GM23338 (cell line): ENCODE measurements at regions not wholly inside any gene's neighbourhood (a gene's known extent, or its start where the extent isn't known, plus 50 kb on each side); places are given as distances from the start of the nearest gene placed in this dataset.

ENCODE experiments used
- ATAC-seq: fragments of 200-7000 bp; cut with Tn5 transposase; 3 replicates; pipeline ENCODE4 v1.9.1; 2020
- DNase-seq: peaks from one replicate; pipeline ENCODE4 v3.0.0-alpha.2; 2015; ENCODE audit warnings: low spot score
- H2AFZ ChIP-seq: fragments of 200-600 bp; sonication (generic); 2 replicates; pipeline ENCODE4 v1.8.0; 2016; ENCODE audit warnings: antibody characterized with exemption, mild to moderate bottlenecking, moderate library complexity
- H3F3A ChIP-seq: fragments of 200-600 bp; sonication (generic); replicated peaks from 2 replicates; pipeline ENCODE4 v1.8.0; 2017; ENCODE audit warnings: antibody characterized with exemption, mixed run types, low read depth
- H3K27ac ChIP-seq: fragments of 200-600 bp; sonication (generic); 2 replicates; pipeline ENCODE4 v1.6.1; 2016; ENCODE audit warnings: low read depth
- H3K27me3 ChIP-seq: fragments of 200-600 bp; sonication (generic); 2 replicates; pipeline ENCODE4 v1.8.0; 2016; ENCODE audit warnings: mild to moderate bottlenecking, mixed run types, moderate library complexity; ENCODE audit not compliant: insufficient read depth
- H3K36me3 ChIP-seq: fragments of 200-600 bp; sonication (generic); 2 replicates; pipeline ENCODE4 v1.8.0; 2016; ENCODE audit warnings: mild to moderate bottlenecking; ENCODE audit not compliant: insufficient read depth
- H3K4me1 ChIP-seq: fragments of 200-600 bp; sonication (generic); 2 replicates; pipeline ENCODE4 v1.8.0; 2016; ENCODE audit warnings: mild to moderate bottlenecking, moderate library complexity; ENCODE audit not compliant: insufficient read depth
- H3K4me2 ChIP-seq: fragments of 200-600 bp; sonication (generic); 2 replicates; pipeline ENCODE4 v1.7.1; 2017; ENCODE audit warnings: mixed run types
- H3K4me3 ChIP-seq: fragments of 200-600 bp; sonication (generic); 2 replicates; pipeline ENCODE4 v1.6.1; 2016; ENCODE audit warnings: mixed run types
- H3K79me2 ChIP-seq: fragments of 200-600 bp; sonication (generic); replicated peaks from 2 replicates; pipeline ENCODE4 v1.8.0; 2017; ENCODE audit warnings: mild to moderate bottlenecking; ENCODE audit not compliant: insufficient read depth
- H3K9me2 ChIP-seq: fragments of 200-600 bp; sonication (generic); 2 replicates; pipeline ENCODE4 v1.8.0; 2017; ENCODE audit not compliant: insufficient read depth
- H4K20me1 ChIP-seq: fragments of 200-600 bp; sonication (generic); replicated peaks from 2 replicates; pipeline ENCODE4 v1.8.0; 2017; ENCODE audit warnings: mild to moderate bottlenecking; ENCODE audit not compliant: insufficient read depth
- H3K27ac Mint-ChIP-seq: 2 replicates; pipeline ENCODE4 v1.8.0; 2020; ENCODE audit warnings: inconsistent platforms, mild to moderate bottlenecking, moderate library complexity, mixed read lengths
- H3K27me3 Mint-ChIP-seq: 3 replicates; pipeline ENCODE4 v1.8.0; 2022; ENCODE audit warnings: low read depth, mild to moderate bottlenecking, moderate library complexity, mixed read lengths, inconsistent platforms; ENCODE audit not compliant: insufficient read depth, poor library complexity
- H3K36me3 Mint-ChIP-seq: 3 replicates; pipeline ENCODE4 v1.8.0; 2021; ENCODE audit warnings: low read depth, mild to moderate bottlenecking, inconsistent platforms, moderate library complexity, mixed read lengths
- H3K4me1 Mint-ChIP-seq: 3 replicates; pipeline ENCODE4 v1.8.0; 2020; ENCODE audit warnings: mild to moderate bottlenecking, inconsistent platforms, mixed read lengths
- H3K4me3 Mint-ChIP-seq: 3 replicates; pipeline ENCODE4 v1.8.0; 2021; ENCODE audit warnings: moderate library complexity, mild to moderate bottlenecking, inconsistent platforms, mixed read lengths
- H3K9me3 Mint-ChIP-seq: 3 replicates; pipeline ENCODE4 v1.8.0; 2020; ENCODE audit warnings: moderate library complexity, mild to moderate bottlenecking, inconsistent platforms, mixed read lengths
- CREB1 ChIP-seq: fragments of 250-450 bp; sonication (Bioruptor Pico); IDR thresholded peaks from 2 replicates; pipeline ENCODE4 v1.5.0; 2020; ENCODE audit warnings: low read depth, mild to moderate bottlenecking, moderate library complexity
- EZH2 ChIP-seq: fragments of 200-600 bp; sonication (generic); IDR thresholded peaks from one replicate; pipeline ENCODE4 v1.8.0; 2017; ENCODE audit warnings: antibody characterized with exemption, mild to moderate bottlenecking, low read depth; ENCODE audit not compliant: unreplicated experiment
- EZH2phosphoT487 ChIP-seq: fragments of 200-600 bp; sonication (generic); IDR thresholded peaks from one replicate; pipeline ENCODE4 v1.8.1; 2018; ENCODE audit warnings: antibody characterized with exemption; ENCODE audit not compliant: unreplicated experiment
- JUNB ChIP-seq: IDR thresholded peaks from one replicate; pipeline ENCODE4 v1.6.1; 2016; ENCODE audit warnings: antibody characterized with exemption; ENCODE audit not compliant: unreplicated experiment
- NANOG ChIP-seq: IDR thresholded peaks from 2 replicates; pipeline ENCODE4 v1.6.1; 2016; ENCODE audit warnings: antibody characterized with exemption, borderline replicate concordance
- POLR2AphosphoS5 ChIP-seq: IDR thresholded peaks from 2 replicates; pipeline ENCODE4 v1.6.1; 2016; ENCODE audit warnings: antibody characterized with exemption, low read depth
- STAT1 ChIP-seq: IDR thresholded peaks from one replicate; pipeline ENCODE4 v1.6.1; 2016; ENCODE audit warnings: antibody characterized with exemption; ENCODE audit not compliant: unreplicated experiment
- ZNF114 ChIP-seq: fragments of 250-450 bp; sonication (Bioruptor Pico); IDR thresholded peaks from 2 replicates; pipeline ENCODE4 v1.5.0; 2020; ENCODE audit warnings: mild to moderate bottlenecking, moderate library complexity
- ZNF331 ChIP-seq: fragments of 250-450 bp; sonication (Bioruptor Pico); IDR thresholded peaks from 2 replicates; pipeline ENCODE4 v1.5.0; 2020; ENCODE audit warnings: low read depth, mild to moderate bottlenecking, moderate library complexity
- TF ChIP-seq, protein P1 (sequence below): fragments of 250-450 bp; sonication (Bioruptor Pico); IDR thresholded peaks from 2 replicates; pipeline ENCODE4 v1.5.0; 2020; ENCODE audit warnings: mild to moderate bottlenecking, moderate library complexity
- TF ChIP-seq, protein P2 (sequence below): IDR thresholded peaks from one replicate; pipeline ENCODE4 v1.6.1; 2018; ENCODE audit warnings: antibody characterized with exemption; ENCODE audit not compliant: unreplicated experiment
- TF ChIP-seq, protein P3 (sequence below): IDR thresholded peaks from 2 replicates; pipeline ENCODE4 v1.6.1; 2016; ENCODE audit warnings: antibody characterized with exemption
- TF ChIP-seq, protein P4 (sequence below), 2 experiments: fragments of 200-600 bp in 1 of 2; sonication (generic) in 1 of 2; conservative IDR thresholded peaks; 2 replicates each; pipeline versions ENCODE4 v1.5.1 to v1.6.1; 2016 to 2017; ENCODE audit warnings: antibody characterized with exemption in 2 of 2, low read depth in 2 of 2, mild to moderate bottlenecking in 2 of 2, moderate library complexity in 1 of 2

DNA sequence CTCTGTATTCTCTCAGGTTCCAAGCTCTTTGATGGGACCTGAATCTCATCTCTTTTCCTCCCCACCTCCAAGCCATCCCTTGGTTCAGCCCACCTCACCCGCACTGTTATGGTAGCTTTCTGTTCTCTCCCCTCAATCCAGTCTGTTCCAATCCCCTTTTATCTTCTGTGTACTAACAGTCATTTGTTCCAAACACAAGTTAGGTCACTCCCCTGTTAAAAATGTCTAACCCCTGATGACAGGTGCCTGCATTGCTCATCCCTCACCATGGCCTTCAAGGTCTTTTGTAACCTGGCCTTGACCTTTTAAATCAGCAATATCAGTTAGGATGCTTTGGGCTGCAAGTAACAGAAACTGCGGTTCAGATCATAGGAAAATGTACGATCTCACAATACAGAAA is 74.8 kb downstream of the CYP26A1 start:
- no peak for TF ChIP-seq EZH2
- no peak for TF ChIP-seq ZNF114
- TF ChIP-seq, protein P1, sequence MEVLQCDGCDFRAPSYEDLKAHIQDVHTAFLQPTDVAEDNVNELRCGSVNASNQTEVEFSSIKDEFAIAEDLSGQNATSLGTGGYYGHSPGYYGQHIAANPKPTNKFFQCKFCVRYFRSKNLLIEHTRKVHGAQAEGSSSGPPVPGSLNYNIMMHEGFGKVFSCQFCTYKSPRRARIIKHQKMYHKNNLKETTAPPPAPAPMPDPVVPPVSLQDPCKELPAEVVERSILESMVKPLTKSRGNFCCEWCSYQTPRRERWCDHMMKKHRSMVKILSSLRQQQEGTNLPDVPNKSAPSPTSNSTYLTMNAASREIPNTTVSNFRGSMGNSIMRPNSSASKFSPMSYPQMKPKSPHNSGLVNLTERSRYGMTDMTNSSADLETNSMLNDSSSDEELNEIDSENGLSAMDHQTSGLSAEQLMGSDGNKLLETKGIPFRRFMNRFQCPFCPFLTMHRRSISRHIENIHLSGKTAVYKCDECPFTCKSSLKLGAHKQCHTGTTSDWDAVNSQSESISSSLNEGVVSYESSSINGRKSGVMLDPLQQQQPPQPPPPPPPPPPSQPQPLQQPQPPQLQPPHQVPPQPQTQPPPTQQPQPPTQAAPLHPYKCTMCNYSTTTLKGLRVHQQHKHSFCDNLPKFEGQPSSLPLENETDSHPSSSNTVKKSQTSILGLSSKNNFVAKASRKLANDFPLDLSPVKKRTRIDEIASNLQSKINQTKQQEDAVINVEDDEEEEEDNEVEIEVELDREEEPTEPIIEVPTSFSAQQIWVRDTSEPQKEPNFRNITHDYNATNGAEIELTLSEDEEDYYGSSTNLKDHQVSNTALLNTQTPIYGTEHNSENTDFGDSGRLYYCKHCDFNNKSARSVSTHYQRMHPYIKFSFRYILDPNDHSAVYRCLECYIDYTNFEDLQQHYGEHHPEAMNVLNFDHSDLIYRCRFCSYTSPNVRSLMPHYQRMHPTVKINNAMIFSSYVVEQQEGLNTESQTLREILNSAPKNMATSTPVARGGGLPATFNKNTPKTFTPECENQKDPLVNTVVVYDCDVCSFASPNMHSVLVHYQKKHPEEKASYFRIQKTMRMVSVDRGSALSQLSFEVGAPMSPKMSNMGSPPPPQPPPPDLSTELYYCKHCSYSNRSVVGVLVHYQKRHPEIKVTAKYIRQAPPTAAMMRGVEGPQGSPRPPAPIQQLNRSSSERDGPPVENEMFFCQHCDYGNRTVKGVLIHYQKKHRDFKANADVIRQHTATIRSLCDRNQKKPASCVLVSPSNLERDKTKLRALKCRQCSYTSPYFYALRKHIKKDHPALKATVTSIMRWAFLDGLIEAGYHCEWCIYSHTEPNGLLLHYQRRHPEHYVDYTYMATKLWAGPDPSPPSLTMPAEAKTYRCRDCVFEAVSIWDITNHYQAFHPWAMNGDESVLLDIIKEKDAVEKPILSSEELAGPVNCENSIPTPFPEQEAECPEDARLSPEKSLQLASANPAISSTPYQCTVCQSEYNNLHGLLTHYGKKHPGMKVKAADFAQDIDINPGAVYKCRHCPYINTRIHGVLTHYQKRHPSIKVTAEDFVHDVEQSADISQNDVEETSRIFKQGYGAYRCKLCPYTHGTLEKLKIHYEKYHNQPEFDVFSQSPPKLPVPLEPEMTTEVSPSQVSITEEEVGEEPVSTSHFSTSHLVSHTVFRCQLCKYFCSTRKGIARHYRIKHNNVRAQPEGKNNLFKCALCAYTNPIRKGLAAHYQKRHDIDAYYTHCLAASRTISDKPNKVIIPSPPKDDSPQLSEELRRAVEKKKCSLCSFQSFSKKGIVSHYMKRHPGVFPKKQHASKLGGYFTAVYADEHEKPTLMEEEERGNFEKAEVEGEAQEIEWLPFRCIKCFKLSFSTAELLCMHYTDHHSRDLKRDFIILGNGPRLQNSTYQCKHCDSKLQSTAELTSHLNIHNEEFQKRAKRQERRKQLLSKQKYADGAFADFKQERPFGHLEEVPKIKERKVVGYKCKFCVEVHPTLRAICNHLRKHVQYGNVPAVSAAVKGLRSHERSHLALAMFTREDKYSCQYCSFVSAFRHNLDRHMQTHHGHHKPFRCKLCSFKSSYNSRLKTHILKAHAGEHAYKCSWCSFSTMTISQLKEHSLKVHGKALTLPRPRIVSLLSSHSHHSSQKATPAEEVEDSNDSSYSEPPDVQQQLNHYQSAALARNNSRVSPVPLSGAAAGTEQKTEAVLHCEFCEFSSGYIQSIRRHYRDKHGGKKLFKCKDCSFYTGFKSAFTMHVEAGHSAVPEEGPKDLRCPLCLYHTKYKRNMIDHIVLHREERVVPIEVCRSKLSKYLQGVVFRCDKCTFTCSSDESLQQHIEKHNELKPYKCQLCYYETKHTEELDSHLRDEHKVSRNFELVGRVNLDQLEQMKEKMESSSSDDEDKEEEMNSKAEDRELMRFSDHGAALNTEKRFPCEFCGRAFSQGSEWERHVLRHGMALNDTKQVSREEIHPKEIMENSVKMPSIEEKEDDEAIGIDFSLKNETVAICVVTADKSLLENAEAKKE (CRISPR knock-in tag): no peak
- no peak for TF ChIP-seq CREB1 (CRISPR knock-in tag)
- TF ChIP-seq JUNB: no peak
- TF ChIP-seq NANOG: no peak
- TF ChIP-seq POLR2AphosphoS5: no peak
- TF ChIP-seq, protein P2, sequence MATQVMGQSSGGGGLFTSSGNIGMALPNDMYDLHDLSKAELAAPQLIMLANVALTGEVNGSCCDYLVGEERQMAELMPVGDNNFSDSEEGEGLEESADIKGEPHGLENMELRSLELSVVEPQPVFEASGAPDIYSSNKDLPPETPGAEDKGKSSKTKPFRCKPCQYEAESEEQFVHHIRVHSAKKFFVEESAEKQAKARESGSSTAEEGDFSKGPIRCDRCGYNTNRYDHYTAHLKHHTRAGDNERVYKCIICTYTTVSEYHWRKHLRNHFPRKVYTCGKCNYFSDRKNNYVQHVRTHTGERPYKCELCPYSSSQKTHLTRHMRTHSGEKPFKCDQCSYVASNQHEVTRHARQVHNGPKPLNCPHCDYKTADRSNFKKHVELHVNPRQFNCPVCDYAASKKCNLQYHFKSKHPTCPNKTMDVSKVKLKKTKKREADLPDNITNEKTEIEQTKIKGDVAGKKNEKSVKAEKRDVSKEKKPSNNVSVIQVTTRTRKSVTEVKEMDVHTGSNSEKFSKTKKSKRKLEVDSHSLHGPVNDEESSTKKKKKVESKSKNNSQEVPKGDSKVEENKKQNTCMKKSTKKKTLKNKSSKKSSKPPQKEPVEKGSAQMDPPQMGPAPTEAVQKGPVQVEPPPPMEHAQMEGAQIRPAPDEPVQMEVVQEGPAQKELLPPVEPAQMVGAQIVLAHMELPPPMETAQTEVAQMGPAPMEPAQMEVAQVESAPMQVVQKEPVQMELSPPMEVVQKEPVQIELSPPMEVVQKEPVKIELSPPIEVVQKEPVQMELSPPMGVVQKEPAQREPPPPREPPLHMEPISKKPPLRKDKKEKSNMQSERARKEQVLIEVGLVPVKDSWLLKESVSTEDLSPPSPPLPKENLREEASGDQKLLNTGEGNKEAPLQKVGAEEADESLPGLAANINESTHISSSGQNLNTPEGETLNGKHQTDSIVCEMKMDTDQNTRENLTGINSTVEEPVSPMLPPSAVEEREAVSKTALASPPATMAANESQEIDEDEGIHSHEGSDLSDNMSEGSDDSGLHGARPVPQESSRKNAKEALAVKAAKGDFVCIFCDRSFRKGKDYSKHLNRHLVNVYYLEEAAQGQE: no peak
- TF ChIP-seq, protein P3, sequence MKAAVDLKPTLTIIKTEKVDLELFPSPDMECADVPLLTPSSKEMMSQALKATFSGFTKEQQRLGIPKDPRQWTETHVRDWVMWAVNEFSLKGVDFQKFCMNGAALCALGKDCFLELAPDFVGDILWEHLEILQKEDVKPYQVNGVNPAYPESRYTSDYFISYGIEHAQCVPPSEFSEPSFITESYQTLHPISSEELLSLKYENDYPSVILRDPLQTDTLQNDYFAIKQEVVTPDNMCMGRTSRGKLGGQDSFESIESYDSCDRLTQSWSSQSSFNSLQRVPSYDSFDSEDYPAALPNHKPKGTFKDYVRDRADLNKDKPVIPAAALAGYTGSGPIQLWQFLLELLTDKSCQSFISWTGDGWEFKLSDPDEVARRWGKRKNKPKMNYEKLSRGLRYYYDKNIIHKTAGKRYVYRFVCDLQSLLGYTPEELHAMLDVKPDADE: no peak
- TF ChIP-seq, protein P4, sequence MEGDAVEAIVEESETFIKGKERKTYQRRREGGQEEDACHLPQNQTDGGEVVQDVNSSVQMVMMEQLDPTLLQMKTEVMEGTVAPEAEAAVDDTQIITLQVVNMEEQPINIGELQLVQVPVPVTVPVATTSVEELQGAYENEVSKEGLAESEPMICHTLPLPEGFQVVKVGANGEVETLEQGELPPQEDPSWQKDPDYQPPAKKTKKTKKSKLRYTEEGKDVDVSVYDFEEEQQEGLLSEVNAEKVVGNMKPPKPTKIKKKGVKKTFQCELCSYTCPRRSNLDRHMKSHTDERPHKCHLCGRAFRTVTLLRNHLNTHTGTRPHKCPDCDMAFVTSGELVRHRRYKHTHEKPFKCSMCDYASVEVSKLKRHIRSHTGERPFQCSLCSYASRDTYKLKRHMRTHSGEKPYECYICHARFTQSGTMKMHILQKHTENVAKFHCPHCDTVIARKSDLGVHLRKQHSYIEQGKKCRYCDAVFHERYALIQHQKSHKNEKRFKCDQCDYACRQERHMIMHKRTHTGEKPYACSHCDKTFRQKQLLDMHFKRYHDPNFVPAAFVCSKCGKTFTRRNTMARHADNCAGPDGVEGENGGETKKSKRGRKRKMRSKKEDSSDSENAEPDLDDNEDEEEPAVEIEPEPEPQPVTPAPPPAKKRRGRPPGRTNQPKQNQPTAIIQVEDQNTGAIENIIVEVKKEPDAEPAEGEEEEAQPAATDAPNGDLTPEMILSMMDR (conservative IDR thresholded peaks at IDR 0.05; ENCODE audit: low read depth in 2 of 2): no peak
- no peak for TF ChIP-seq EZH2phosphoT487
- TF ChIP-seq ZNF331 (CRISPR knock-in tag): no peak
- TF ChIP-seq STAT1: no peak
- Mint-ChIP-seq H3K4me3 (no peak overlapping the region), H3K4me1 (peaks cover 14% of the 10 kb centered on the region), H3K27ac (no peak overlapping the region), H3K36me3 (peaks cover 8% of the 10 kb centered on the region), H3K9me3 (peaks cover 19% of the 10 kb centered on the region), H3K27me3 (no peaks in the 10 kb centered on the region)
- Histone ChIP-seq H3K79me2 (no peaks in the 10 kb centered on the region), H3K36me3 (no peaks in the 10 kb centered on the region; the same call in 1 of the 2 replicates), H4K20me1 (no peaks in the 10 kb centered on the region), H2AFZ (peak overlapping the region; percentile 67; the same call in 1 of the 2 replicates), H3K4me3 (no peak overlapping the region), H3K4me1 (0 out of 2 replicates have a peak, but pooled peaks cover 3% of the 10 kb centered on the region), H3K9me2 (peaks cover 9% of the 10 kb centered on the region), H3K27me3 (no peaks in the 10 kb centered on the region), H3K4me2 (no peak overlapping the region), H3F3A (no peaks in the 10 kb centered on the region), H3K27ac (no peak overlapping the region)
- no peak for ATAC-seq
- DNase-seq: no peak
